Activated T-cell treated with anti-CD3 and anti-CD28 coated beads, Interleukin-2, amount 50 U/mL, for 1 hour (primary cell): ENCODE measurements at regions not wholly inside any gene's neighbourhood (a gene's known extent, or its start where the extent isn't known, plus 50 kb on each side); places are given as distances from the start of the nearest gene placed in this dataset.
"Not testable (repeated sequence)": the region's sequence is repeated elsewhere in the genome, so short reads cannot be mapped to it uniquely, and the experiment has no call there.

Experiments
- DNase-seq: peaks from one replicate; pipeline ENCODE4 v3.0.0-alpha.2; 2020

DNA sequence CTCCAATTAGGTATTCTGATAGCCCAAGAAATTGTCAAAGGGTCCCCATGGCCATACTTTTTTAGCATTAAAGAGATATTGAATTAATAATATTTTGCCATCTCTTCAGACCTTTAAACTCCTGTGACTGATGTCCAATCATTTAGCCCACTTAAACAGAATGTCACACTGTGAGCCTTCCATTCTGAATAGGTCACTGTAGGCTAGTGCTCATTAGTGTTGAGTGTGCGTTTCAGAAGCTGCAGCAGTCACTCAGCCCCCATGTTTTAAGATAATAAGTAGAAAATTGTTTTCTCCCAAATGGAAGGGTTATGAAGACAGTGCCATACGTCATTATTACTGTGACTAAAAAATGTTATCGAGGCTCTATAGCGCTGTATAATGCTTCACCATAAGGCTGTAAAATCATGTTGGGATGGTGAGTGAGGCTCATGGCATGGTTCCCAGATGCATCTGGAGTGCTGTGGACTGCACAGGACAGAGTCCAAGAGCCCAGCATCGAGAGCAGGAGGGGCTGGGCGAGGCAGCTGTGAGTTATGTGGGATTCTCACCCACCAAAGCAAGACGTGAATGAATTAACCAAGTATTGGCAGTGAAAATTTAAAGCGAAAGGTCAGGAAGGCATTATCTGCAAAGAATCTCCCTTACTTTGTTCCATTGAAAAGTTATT lies 2112.9 kb upstream of the WWC1 start:
- DNase-seq = no peak

DNA sequence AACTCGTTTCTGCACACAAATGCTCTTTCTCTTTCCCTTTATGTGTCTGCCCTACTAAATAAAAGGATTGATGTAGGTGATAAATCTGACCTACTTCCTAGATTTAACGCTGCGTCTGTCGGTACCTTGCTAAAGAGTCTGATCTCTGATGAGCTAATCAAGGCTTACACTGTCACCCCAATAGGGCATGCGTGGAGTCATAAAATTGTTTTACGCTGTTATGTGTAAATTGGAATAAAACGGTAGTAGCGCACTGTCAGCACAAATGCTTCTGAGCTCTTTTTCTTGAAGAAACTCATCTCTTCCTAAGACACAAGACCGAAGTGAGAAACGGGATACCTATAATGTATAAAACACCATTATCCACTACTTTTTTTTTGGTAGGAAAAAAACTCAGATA lies 2106.3 kb upstream of the WWC1 start:
- DNase-seq = no peak

GRCh38 chr5:166188501-166189325 lies 2102.7 kb upstream of the WWC1 start:
- no peak for DNase-seq

- DNase-seq = no peak
These were observed 2098.7 kb upstream of the WWC1 start for GRCh38 chr5:166192696-166193095.

- no peak for DNase-seq
These were observed 2095.5 kb upstream of the WWC1 start for GRCh38 chr5:166195981-166196380.

DNA sequence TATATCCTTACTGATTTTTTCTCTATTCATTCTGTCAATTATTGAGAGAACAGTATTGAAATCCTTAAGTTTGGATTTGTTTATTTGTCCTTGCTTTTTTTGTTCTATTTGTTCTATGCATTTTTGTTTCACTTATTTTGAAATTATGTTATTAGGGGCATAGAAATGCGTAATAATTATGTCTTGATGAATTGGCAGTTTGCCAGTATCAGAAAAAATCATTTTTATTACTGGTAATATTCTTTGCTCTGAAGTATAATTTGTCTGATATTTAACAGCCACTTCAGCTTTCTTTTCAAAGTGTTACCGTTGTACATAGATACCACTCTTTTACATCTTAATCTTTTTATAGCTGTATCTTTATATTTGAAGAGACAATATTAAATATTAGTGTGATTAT lies 2090.9 kb upstream of the WWC1 start:
- DNase-seq = no peak

GRCh38 chr5:166211640-166212039 lies 2079.8 kb upstream of the WWC1 start:
- no peak for DNase-seq

- no peak for DNase-seq
These were observed 2055.1 kb upstream of the WWC1 start for GRCh38 chr5:166236327-166236726.

DNA sequence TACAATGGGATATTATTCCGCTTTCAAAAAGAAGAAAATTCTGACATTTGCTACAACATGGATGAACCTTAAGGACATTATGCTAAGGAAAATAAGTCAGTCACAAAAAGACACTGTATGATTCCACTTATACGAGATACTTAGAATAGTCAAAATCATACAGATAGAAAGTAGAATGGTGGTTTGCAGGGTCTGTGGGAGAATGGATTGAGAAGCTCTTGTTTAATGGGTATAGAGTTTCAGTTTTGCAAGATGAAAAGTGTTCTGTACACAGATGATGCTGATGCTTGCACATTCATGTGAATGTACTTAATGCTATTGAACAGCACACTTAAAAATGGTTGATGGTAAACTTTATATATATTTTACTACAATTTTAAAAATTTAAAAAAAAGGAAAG lies 2050.7 kb upstream of the WWC1 start:
- DNase-seq = no peak

DNA sequence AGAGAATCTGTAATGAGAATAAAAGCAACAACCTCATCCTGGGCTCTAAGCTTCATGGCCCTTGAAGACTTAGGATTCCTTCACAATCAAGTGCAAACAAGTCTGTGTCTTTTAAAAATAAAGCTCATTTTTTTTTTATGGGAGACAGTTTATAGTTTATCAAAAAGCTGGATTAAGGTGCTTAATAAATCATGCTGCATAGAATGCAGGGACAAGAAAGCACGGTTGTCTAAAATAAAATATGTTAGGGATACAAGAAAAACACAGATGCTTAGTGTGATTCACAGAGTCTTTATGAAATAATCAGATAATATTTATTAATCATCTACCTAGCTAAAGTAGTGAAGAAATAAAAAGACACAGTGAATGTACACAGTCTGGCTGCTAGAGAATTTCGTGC lies 2045.9 kb upstream of the WWC1 start:
- DNase-seq = no peak

- no peak for DNase-seq
These were observed 2039.7 kb upstream of the WWC1 start for GRCh38 chr5:166251786-166252185.

- no peak for DNase-seq
These were observed 2033.8 kb upstream of the WWC1 start for GRCh38 chr5:166257661-166258060.

DNA sequence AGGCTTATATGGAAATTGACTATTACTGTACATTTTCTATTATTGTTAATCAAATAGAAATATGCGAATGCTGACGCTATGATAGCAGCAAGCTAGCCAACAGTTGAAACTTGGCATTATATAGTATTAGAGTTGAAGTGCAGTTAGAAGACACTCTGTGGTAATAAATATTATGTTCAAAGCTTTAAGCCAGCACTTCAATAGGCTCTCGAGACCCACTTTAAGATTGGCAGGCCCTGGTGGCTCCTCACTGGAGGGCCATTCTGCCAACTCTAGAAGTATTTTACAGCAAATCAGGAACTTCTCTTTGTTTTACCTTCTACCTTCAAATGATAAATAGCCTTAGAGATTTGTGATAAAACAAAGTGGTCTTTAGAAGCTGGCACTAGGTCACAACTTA lies 2029.0 kb upstream of the WWC1 start:
- no peak for DNase-seq

GRCh38 chr5:166267907-166268306 lies 2023.5 kb upstream of the WWC1 start:
- DNase-seq = no peak

- DNase-seq = no peak
These were observed 2020.7 kb upstream of the WWC1 start for GRCh38 chr5:166270712-166271111.

DNA sequence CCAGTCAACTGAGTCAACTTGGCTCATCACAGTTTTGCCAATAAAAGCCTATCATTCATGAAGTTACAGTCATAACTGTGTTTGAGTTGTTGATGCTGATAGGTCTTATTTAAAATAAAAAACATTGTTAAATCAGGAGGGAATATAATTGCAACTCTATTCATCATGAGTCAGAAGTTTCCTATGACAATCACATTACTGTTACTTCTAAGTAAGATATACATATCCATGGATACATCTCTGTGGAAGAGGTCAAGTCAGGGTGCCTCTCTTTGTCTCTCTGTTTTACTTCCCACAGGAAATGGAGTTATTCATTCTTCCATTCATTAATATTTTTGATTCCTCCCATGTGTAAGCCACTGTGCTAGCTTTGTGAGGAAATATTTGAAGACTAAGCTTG lies 2015.4 kb upstream of the WWC1 start:
- DNase-seq = no peak

GRCh38 chr5:166279828-166280227 lies 2011.6 kb upstream of the WWC1 start:
- no peak for DNase-seq

GRCh38 chr5:166281433-166281832 lies 2010.0 kb upstream of the WWC1 start:
- DNase-seq = no peak

DNA sequence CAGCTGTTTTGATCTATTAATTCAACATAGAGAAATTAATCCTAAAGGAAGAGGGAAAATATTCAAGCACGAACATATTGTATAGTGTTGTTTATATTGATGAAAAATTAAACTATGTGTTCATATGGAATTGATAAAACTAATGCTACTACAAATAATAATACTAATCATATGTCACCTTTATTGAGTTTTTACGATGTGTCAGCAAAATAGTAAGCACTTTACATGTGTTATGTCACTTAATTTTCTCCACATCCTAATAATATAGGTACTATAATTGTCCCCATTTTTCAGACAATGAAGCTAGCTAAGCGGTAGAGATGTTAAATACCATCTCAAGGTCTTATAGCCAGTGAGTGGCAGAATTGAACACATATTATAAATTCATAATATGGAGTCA lies 2008.5 kb upstream of the WWC1 start:
- no peak for DNase-seq

DNA sequence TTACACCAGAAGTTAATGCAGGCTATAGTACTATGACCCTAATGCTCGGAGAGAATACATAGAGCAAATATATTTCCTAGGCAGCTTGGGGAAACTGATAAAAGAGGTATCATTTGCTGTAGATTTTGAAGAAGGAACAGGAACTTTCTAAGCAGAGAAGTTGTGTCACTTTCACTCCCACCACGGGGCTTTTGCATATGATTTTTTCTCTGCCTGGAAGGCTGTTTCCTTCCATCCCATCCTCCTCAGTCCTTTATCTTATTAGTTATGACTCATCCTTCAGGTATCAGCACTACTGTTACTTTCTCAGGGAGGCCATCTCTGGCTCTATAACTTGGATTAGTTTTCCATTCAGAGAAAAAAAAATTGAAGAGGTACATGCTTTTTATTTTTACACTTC lies 2006.1 kb upstream of the WWC1 start:
- DNase-seq = no peak

DNA sequence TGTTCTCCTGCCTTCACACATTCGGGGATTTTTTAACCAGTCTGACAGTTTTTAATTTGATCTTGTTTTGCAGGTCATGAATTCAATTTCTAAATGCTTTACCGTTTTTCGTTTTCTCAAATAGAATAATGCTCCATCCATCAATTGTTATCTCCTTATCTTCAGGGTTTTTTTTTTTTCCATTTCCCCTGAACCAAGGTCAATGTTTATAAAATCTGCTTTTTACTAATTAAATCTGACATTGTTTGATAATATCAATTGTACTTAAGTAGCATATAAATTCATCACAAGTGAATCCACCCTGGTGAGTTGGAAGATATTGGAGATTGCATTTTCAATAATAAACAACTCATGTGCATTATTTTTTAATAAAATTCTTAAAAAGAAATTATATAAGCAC lies 2004.6 kb upstream of the WWC1 start:
- no peak for DNase-seq

- DNase-seq = no peak
These were observed 2003.6 kb upstream of the WWC1 start for GRCh38 chr5:166287866-166288265.

GRCh38 chr5:166291800-166292199 lies 1999.6 kb upstream of the WWC1 start:
- not testable (repeated sequence) for DNase-seq

DNA sequence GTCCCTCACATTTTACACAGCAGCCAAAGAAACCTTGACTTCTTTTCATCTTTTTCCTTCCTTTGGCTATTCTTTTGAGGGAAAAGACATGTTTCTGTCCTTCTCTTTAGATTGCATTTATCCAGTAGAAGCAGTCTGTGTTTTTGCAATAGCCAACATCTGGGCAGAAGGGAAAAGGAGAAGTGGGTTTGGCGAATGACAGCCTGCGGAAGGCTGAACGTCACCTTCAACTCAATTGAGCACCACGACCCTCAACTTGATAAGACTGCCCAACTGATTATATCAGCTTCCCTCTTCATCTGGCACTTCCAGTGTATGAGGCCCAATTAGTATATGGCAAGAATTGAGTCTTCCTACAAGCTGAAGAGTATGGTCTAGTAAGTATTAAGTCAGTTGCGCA lies 1997.6 kb upstream of the WWC1 start:
- DNase-seq = no peak

GRCh38 chr5:166302166-166302565 lies 1989.3 kb upstream of the WWC1 start:
- no peak for DNase-seq
